Fibroblast of lung (primary cell): ENCODE measurements at regions not wholly inside any gene's neighbourhood (a gene's known extent, or its start where the extent isn't known, plus 50 kb on each side); places are given as distances from the start of the nearest gene placed in this dataset.
"Not testable (repeated sequence)": the region's sequence is repeated elsewhere in the genome, so short reads cannot be mapped to it uniquely, and the experiment has no call there.

Experiments used
- EZH2 ChIP-seq: IDR thresholded peaks from 2 replicates; pipeline ENCODE4 v1.5.1; 2012; ENCODE audit warnings: low read length, control low read depth, mild to moderate bottlenecking; ENCODE audit errors: missing control alignments
- TF ChIP-seq, protein P1 (sequence below), 2 donors: IDR thresholded peaks in 1 of 2; conservative IDR thresholded peaks in 1 of 2; 1 replicate in 1 of 2; 2 replicates in 1 of 2; pipeline ENCODE4 v1.5.1; 2011 to 2012; ENCODE audit warnings: low read length in 2 of 2, control low read depth in 1 of 2, inconsistent platforms in 1 of 2, low read depth in 1 of 2, mild to moderate bottlenecking in 1 of 2

DNA sequence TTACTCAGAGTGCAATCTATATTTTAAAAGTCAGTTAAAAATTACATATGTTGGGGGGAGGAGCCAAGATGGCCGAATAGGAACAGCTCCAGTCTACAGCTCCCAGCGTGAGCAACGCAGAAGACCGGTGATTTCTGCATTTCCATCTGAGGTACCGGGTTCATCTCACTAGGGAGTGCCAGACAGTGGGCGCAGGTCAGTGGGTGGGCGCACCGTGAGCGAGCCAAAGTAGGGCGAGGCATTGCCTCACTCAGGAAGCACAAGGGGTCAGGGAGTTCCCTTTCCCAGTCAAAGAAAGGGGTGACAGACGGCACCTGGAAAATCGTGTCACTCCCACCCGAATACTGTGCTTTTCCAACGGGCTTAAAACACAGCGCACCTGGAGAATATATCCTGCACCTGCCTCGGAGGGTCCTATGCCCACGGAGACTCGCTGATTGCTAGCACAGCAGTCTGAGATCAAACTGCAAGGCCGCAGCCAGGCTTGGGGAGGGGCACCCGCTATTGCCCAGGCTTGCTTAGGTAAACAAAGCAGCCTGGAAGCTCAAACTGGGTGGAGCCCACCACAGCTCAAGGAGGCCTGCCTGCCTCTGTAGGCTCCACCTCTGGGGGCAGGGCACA, 612.1 kb upstream of the SMIM31 start:
- TF ChIP-seq, protein P1, sequence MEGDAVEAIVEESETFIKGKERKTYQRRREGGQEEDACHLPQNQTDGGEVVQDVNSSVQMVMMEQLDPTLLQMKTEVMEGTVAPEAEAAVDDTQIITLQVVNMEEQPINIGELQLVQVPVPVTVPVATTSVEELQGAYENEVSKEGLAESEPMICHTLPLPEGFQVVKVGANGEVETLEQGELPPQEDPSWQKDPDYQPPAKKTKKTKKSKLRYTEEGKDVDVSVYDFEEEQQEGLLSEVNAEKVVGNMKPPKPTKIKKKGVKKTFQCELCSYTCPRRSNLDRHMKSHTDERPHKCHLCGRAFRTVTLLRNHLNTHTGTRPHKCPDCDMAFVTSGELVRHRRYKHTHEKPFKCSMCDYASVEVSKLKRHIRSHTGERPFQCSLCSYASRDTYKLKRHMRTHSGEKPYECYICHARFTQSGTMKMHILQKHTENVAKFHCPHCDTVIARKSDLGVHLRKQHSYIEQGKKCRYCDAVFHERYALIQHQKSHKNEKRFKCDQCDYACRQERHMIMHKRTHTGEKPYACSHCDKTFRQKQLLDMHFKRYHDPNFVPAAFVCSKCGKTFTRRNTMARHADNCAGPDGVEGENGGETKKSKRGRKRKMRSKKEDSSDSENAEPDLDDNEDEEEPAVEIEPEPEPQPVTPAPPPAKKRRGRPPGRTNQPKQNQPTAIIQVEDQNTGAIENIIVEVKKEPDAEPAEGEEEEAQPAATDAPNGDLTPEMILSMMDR (conservative IDR thresholded peaks at IDR 0.05 in 1 of 2, IDR thresholded peaks at IDR 0.05 in 1 of 2; ENCODE audit: low read depth in 1 of 2, low read length in 2 of 2), result not testable (repeated sequence)
- not testable (repeated sequence) for TF ChIP-seq EZH2
